HG03159 (cell line): ENCODE measurements at regions not wholly inside any gene's neighbourhood (a gene's known extent, or its start where the extent isn't known, plus 50 kb on each side); places are given as distances from the start of the nearest gene placed in this dataset.
"Not testable (repeated sequence)": the region's sequence is repeated elsewhere in the genome, so short reads cannot be mapped to it uniquely, and the experiment has no call there.

Experiments
- ATAC-seq: cut with Tn5 transposase; IDR thresholded peaks from one replicate; pipeline ENCODE4 v1.9.1; 2021; ENCODE audit warnings: mild to moderate bottlenecking, moderate library complexity; ENCODE audit not compliant: unreplicated experiment

- no peak for ATAC-seq
These were observed 284.9 kb upstream of the ECI2 start for GRCh38 chr6:4420160-4420865.

DNA sequence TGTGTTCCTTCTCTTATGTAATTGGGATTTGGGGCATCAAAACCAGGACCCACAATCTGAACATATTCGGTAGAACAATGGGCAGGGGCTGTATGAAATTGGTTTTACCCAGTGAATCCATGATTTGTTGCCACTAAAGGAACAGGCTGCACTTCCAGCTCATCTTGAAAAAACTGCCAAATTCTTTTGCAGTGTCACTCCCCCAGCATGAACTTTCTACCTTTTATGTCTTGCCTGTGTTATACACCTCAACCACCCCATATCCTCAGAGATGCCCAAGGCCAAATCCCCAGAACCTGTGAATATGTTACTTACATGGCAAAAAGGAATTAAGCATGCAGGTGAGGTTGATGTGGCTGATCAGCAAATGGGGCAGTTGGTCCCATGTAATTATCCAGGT, 280.2 kb upstream of the ECI2 start:
- no peak for ATAC-seq

- ATAC-seq: not testable (repeated sequence)
These were observed 278.7 kb upstream of the ECI2 start for GRCh38 chr6:4414078-4414477.

- no peak for ATAC-seq
These were observed 277.7 kb upstream of the ECI2 start for GRCh38 chr6:4413073-4413472.

DNA sequence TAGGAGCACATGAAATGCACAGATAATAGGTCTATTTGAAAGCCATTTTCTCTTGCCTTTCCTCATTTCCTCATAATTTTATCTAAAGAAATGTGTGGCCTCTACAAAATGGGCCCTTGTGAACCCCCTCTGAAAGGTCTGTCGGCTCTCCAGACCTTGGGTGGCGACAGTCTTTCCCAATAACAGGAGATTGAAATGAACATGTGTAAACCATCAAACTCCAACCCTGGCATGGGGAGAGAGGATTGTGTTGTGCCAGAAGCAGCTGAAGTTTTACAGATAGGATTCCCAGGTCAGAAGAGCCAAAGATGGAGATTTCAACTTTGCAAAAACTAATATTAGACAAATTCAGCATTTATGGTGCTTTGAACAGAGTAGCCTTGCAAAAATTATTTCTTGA, 277.1 kb upstream of the ECI2 start:
- no peak for ATAC-seq

GRCh38 chr6:4412077-4412476, 276.7 kb upstream of the ECI2 start:
- no peak for ATAC-seq

DNA sequence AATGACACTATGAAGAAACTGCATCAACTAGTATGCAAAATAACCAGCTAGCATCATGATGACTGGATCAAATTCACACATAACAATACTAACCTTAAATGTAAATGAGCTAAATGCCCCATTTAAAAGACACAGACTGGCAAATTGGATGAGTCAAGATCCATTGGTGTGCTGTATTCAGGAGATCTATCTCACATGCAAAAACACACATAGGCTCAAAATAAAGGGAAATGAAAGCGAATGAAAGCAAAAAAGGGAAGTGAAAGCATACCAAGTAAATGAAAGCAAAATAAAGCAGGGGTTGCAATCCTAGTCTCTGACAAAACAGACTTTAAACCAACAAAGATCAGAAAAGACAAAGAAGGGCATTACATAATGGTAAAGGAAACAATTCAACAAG, 272.3 kb upstream of the ECI2 start:
- peak; percentile 94 for ATAC-seq

DNA sequence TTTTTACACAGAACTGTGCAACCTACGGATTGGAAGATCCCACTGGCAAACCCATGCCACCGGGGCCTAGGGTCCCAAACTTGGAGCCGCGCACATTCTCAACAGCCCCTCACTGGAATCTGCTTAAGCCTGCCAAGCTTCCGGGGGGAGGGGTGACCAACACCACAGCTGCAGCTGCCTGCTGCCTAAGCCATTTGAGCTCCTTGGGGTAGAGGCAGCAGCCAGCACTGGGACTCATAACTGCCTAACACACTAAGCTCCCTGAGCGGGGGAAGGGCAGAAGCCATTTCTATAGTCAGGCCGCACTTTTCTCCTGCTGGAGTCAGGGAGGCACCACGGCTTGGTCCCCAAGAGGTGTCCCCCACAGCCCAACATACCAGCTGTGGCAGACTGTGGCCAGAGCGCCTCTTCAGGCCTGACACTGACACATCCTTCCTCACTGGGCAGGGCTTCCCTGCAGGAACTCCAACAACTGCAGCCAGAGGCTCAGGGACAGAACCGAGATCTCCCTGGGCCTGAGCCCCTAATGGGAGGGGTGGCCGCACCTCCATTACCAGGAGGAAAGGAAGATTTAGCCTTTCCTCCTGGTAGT, 270.3 kb upstream of the ECI2 start:
- no peak for ATAC-seq

- ATAC-seq: no peak
These were observed 269.0 kb upstream of the ECI2 start for GRCh38 chr6:4404415-4404814.

- ATAC-seq: no peak
These were observed 268.5 kb upstream of the ECI2 start for GRCh38 chr6:4403828-4404227.

GRCh38 chr6:4403023-4403752, 267.8 kb upstream of the ECI2 start:
- ATAC-seq: no peak

- no peak for ATAC-seq
These were observed 267.2 kb upstream of the ECI2 start for GRCh38 chr6:4402477-4402976.

- no peak for ATAC-seq
These were observed 266.3 kb upstream of the ECI2 start for GRCh38 chr6:4401408-4402368.

DNA sequence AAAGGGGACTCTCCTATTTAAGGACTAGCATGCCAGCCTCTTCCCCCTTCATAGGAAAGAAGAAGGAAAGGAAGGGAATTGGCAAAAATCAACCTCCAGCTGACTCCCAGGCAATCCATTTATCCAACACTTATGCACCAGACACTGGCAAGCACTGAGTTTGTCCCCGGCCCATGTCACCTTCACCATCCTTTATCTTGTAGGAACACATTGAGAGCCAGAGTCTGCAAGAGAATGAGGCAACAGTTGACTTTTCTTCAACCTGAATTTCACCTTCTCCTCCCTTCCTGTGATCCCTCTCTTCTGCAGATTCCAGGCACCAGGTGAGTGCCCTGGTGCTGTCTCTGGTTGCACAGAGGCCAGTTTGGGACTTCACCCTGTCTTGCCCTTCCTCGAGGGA, 264.3 kb upstream of the ECI2 start:
- ATAC-seq: no peak

DNA sequence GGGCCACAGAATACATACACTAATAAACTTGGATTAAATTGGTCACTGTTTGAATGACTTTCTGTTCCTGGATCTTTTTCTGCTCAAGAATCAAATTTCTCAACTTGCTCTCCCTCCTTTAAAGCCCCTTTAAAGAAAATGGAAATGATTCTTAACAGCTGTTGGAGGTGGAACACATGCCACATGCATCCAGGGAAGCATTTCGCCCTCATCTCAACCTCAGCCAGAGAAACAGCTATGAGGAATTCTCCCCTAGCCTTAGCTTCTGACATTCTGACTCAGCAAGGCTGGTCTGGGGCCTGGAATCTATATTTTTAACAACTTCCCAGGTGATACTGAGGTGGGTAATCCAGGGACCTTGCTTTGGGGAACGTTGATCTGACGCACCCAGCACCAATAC, 263.4 kb upstream of the ECI2 start:
- no peak for ATAC-seq

DNA sequence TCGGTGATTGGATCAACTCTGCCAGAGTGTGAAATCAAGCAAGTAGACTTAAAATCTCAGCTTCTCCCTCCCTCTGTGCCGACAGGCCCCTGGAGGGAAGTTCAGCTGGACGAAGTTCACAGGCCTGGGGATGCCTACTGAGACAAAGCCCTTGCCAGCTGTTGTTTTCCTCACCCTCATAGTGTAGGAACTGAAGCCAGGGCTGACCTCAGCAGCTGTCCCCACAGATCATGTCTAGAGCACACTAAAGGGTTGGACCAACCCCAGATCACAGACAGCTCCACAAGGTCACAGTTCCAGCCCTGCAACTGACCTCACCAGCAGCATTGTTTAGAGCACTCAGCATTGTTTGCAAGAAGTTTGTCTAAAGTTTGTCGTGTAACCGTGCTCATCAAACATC, 261.9 kb upstream of the ECI2 start:
- no peak for ATAC-seq

DNA sequence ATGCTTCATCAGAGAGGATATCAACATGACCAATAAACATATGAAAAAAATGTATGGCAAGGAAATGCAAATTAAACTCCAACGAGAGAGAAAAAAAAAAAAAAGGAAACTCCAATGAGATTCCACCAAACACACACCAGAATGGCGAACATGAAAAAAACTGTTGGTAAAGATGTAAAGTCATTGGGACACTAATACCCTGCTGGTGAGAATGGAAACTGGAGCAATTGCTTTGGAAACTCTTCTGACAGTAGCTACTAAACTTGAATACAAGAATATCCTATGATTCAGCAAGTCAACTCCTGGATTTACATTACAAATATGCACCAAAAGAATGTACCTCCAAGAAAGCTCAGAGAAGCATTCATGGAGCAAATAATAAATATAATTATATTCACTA, 260.7 kb upstream of the ECI2 start:
- no peak for ATAC-seq

DNA sequence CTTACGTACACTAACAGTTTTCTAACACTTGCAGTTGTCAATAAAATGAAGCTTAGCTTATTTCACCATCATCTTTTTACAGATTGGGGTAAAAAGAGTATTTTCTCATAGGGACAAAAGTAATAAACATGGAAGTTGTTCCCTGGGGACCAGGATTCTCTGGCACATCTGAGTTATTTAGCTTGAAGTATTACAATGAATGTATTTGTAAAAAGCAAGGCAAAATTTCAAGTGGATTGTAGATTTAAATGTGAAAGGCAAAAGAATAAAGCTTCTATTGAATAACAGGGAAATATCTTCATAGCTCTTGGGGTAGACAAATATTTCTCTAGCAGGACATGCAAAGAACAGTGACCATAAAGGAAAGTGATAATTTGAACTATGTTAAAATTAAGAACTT, 260.0 kb upstream of the ECI2 start:
- no peak for ATAC-seq

DNA sequence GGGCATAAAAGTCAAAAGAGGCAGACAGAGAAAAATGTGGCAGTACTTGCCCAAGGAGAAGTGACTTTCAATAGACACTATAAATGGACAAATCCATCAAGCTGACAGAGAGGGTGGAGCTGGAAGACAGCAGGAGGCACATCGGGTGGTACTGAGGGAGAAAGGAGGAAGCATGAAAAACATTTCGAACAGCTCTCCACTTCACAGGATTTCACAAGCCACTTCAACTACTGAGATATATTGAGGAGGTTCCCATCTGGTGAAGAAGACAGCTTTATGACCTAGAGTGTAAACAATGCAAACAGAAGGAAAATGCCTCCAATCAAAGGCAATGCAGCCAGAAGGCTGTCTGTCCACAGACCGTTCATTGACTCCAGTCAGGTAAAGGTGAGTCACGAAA, 259.4 kb upstream of the ECI2 start:
- no peak for ATAC-seq

- ATAC-seq: no peak
These were observed 253.3 kb upstream of the ECI2 start for GRCh38 chr6:4388675-4389074.

- ATAC-seq: no peak
These were observed 249.3 kb upstream of the ECI2 start for GRCh38 chr6:4384656-4385055.
